ENCODE measurements at regions not wholly inside any gene's neighbourhood (a gene's known extent, or its start where the extent isn't known, plus 50 kb on each side); places are given as distances from the start of the nearest gene placed in this dataset.

- no TSS peak for BruUV-seq (replicated peaks)
Observed at GRCh38 chr13:62040078-62040477, 624.4 kb upstream of the PCDH20 start.

More at GRCh38 chr13:62040078-62040477, 624.4 kb upstream of the PCDH20 start:
- H3K9ac ChIP-seq (ENCODE audit: insufficient read depth, low read depth, low read length), result no peak overlapping the region
- H3K36me3 ChIP-seq (replicated peaks in 1 of 2; ENCODE audit: control insufficient read depth in 1 of 2, insufficient read depth in 2 of 2, low read length in 2 of 2), result no peaks in the 10 kb centered on the region
- FAIRE-seq (no peak), ATAC-seq (no peak), DNase-seq (ENCODE audit: low spot score) (no peak)
- H3K9me3 ChIP-seq (ENCODE audit: low read length), result no peaks in the 10 kb centered on the region
- TF ChIP-seq MTF2 (CRISPR knock-in tag; IDR thresholded peaks at IDR 0.05; ENCODE audit: borderline replicate concordance), result no peak
- no peak for TF ChIP-seq ZNF574 (CRISPR knock-in tag; IDR thresholded peaks at IDR 0.05)
- TF ChIP-seq RNF219 (CRISPR knock-in tag; IDR thresholded peaks at IDR 0.05), result no peak
- TF ChIP-seq MAFK (conservative IDR thresholded peaks at IDR 0.05 in 1 of 2, IDR thresholded peaks at IDR 0.05 in 1 of 2; ENCODE audit: low read length in 2 of 2), result peak; percentile 71 to 86
- peak; percentile 78 for TF ChIP-seq MAFF (IDR thresholded peaks at IDR 0.05; ENCODE audit: low read depth, low read length)
- TF ChIP-seq ZNF207 (IDR thresholded peaks at IDR 0.05; ENCODE audit: borderline replicate concordance), result no peak
- no peak for TF ChIP-seq ZNF446 (CRISPR knock-in tag; IDR thresholded peaks at IDR 0.05)
- H4K20me1 ChIP-seq (ENCODE audit: insufficient read depth, low read length), result no peaks in the 10 kb centered on the region
- no peak overlapping the region for H3K27ac ChIP-seq (ENCODE audit: extremely low read length, insufficient read depth, low read length)
- H3K4me1 ChIP-seq (ENCODE audit: insufficient read depth, low read length), result no peaks in the 10 kb centered on the region
- ChIA-PET POLR2A (no interaction called here), CTCF (ENCODE audit: low intra/inter-chr PET ratio, low total read pairs) (no interaction called here)
- intact Hi-C loops (cut with micrococcal nuclease; ENCODE audit: unreplicated experiment), result no loop called here
- no peak overlapping the region for H3K4me3 ChIP-seq (replicated peaks in 1 of 3; ENCODE audit: insufficient read depth in 1 of 3, low read depth in 2 of 3, low read length in 3 of 3)
- WGBS (ENCODE audit: low lambda C conversion rate), result 18% methylated on average over 3 of the region's 3 CpGs
- no peaks in the 10 kb centered on the region for H3K79me2 ChIP-seq (ENCODE audit: insufficient read depth, low read length)
- H3K4me2 ChIP-seq (ENCODE audit: low read depth, low read length), result no peak overlapping the region
- in situ Hi-C loops (cut with HindIII; ENCODE audit: extremely low pct_ligation_motif_present, low pct_unique_long_range_greater_than_20kb), result no loop called here
- no peak overlapping the region for H2AFZ ChIP-seq (ENCODE audit: low read length)
- H3K27me3 ChIP-seq (ENCODE audit: control insufficient read depth in 1 of 2, insufficient read depth in 2 of 2, low read length in 2 of 2), result no peaks in the 10 kb centered on the region
